GM21447 (cell line): ENCODE measurements at regions not wholly inside any gene's neighbourhood (a gene's known extent, or its start where the extent isn't known, plus 50 kb on each side); places are given as distances from the start of the nearest gene placed in this dataset.
"Not testable (repeated sequence)": the region's sequence is repeated elsewhere in the genome, so short reads cannot be mapped to it uniquely, and the experiment has no call there.

ENCODE experiments used
- ATAC-seq: cut with Tn5 transposase; IDR thresholded peaks from one replicate; pipeline ENCODE4 v1.9.1; 2021; ENCODE audit not compliant: unreplicated experiment

DNA sequence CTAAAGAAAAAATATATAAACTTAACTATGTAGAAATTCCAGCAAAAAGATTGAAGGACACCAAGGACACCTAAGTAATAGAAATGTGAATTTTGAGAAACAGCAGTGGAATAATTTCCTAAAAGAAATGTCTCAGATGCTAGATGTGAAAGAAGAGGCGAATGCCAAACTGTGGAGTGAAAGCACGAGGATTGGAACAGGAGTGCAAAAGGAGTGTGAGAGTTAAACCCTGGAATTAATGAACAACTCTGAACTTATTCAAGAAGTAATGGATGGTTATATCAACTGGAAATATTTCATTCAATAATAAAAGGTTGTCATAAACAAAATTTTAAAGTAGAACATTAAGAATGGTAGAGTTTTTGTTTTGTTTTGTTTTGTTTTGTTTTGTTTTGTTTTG is 78.5 kb upstream of the SGIP1 start:
- no peak for ATAC-seq

DNA sequence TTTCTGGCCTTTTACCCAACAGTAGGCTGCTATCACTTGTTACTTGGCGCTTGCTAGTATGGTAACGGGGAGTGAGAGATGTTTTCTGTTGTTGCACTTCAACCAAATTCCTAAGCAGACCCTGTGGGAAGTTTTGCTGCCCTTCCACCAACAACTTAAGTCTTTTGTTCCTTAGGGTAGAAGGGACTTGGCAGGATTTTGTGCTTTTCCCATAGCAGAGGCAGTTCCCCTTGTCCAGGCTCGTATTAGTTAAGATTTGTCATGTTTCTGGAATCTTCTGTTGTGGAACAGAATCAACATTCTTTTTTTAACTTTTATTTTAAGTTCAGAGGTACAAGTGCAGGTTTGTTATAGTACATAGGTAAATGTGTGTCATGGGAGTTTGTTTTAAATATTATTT is 73.2 kb upstream of the SGIP1 start:
- ATAC-seq: no peak

DNA sequence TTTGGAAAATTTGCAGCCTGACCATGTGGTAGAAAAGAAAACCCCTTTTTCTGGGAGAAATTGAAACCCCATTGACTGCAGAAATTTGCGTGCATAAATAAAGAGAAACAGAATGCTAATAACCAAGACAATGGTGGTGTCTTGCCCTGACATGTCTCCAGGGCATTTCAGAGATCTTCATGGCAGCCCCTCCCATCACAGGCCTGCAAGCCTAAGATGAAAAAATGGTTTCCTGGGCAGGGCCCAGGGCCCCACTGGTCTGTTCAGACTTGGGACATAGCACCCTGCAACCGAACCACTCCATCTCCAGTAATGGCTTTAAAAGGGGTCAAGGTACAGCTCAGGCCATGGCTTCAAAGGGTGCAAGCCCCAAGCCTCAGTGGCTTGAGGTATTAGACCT is 71.6 kb upstream of the SGIP1 start:
- no peak for ATAC-seq

DNA sequence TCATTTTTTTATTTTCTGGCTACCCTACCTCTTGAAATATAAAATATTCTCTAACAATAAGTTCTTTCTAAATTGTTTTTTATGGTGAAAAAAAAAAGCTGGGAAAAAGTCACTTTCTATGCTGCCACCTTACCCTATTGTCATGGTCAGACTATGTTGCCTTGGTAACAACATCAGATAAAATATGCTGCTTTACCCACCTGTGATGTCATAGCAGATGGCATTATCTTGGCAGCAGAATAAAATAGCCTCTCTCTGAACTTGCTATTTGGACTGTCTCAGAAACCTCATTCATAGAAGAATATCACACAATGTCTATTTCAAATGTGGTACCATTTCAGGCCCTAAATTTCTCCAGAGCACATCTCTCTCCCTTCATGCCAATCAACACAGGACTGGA is 69.6 kb upstream of the SGIP1 start:
- no peak for ATAC-seq

DNA sequence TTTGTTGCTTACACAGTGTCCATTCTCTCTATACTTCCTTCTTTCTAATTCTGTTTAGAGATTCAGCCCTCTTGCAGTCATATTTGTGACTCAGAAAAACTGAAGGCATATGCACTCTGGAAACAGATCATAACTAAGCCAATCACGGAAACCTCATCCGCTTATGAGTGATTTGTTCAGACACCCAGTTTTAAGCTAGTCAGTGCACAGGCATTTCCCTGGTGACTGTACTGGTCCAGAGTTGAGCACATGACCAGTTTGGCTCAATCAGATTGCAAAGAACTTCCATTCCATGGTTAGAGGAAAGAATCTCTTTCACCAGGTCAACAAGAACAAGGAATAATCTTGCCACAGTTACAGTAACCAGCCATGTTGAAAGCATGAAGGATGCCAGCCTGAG is 69.2 kb upstream of the SGIP1 start:
- ATAC-seq: no peak

DNA sequence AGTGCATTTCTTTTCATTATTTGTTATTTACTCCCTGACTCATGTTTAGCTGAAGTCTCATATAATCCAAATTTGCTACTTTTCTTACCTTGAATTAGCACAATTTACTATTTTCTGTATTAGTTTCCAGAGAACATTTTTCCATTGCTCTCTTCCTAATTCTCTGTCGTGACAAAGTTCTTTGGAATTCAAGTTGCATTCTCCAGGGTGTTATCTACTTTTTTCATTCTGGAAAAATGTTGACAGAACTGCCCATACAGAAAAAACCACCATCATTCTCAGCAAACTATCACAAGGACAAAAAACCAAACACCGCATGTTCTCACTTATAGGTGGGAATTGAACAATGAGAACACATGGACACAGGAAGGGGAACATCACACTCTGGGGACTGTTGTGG is 67.3 kb upstream of the SGIP1 start:
- not testable (repeated sequence) for ATAC-seq

DNA sequence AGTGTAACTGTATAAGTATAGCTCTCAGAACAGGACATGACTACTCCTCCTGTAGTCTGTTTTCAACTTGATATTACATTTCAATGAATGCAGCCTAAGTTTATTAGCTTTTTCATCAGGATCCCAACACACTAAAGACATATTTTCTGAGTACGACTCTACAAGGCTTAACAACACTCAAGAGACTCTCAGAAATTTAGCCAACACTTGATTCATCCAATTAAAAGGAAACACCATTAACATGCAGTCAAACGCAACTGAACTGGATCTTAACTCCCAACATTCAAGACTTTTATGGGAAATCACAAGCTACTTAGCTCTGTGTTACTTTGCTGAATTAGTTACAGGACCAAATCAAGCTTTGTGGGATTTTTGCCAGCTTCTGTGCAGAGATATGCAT is 65.2 kb upstream of the SGIP1 start:
- no peak for ATAC-seq

DNA sequence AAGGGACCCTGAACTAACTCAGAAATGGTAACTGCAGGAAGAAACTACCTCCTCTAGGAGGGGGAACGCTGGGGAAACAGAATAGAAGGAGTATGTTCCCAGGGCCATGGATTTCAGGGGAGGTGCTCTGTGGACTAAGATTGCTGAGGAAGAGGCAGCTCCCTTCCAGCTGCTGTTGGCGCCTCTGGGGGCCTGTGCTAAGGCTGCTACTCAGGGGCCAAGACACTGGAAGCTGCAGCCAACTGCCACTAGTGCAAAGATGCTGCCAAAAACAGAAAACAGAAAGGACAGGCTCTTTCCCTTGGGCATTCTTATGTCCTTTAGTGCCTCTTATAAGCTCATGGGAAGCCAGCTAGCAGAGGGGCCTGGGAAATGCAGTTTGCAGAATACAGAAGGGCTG is 58.0 kb upstream of the SGIP1 start:
- no peak for ATAC-seq

DNA sequence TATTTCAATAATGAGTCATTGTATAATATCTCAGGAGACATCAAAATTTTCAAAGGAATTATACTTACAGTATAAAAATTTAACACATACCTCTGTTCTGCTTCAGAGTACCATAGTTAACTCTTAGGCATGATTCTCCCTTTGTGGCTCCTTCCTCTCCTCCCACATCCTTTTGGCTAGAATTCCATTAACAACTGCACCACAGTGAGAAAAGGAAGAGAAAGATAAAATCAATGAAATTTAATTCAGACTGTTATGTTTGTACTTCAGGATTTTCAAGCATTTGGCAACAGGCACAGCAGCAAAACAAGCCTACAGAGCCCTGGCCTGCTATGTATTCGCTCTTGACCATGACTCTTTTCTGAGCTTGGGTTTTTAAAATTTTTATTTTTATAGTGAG is 57.2 kb upstream of the SGIP1 start:
- ATAC-seq: no peak

DNA sequence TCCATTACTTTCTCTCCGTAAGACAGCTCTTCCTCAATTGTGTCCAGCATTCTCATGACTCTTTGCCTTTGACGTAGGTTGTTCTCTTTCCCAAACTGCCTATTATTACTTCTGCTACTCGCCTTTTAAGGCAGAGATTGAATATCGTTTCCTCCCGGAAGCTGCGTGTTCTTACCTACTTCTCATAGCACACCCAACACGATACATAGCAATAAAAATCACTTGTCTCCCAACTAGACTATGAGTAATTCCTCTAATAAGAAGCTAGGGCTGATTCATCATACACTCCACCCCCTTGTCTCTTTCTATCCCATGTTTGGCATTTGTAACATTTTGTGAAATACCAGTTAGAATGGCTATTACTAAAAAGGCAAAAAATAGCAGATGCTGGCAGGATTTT is 55.8 kb upstream of the SGIP1 start:
- ATAC-seq: no peak

DNA sequence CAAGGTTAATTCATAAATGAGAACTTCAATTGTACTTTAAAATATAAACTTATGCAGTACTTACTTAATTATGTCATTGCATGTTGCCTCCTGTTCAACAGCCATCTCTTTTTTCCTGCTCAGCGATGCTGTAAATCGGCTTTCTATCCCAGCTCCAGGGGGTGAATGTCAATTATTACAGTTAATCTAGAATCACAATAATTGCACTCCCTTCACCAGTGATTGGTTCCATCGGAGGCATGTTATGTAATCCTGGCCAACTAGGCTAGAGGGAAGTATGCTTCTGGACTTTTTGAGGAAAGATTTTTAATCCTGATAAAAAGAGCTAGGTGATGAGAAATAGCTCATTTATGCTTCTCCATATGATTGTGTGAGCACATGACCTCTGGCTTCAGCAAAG is 53.8 kb upstream of the SGIP1 start:
- no peak for ATAC-seq

DNA sequence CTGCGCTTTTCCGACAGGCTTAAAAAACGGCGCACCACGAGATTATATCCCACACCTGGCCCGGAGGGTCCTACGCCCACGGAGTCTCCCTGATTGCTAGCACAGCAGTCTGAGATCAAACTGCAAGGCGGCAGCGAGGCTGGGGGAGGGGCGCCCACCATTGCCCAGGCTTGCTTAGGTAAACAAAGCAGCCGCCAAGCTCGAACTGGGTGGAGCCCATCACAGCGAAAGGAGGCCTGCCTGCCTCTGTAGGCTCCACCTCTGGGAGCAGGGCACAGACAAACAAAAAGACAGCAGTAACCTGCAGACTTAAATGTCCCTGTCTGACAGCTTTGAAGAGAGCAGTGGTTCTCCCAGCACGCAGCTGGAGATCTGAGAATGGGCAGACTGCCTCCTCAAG is 52.7 kb upstream of the SGIP1 start:
- not testable (repeated sequence) for ATAC-seq
